ENCODE measurements at regions not wholly inside any gene's neighbourhood (a gene's known extent, or its start where the extent isn't known, plus 50 kb on each side); places are given as distances from the start of the nearest gene placed in this dataset.

DNA sequence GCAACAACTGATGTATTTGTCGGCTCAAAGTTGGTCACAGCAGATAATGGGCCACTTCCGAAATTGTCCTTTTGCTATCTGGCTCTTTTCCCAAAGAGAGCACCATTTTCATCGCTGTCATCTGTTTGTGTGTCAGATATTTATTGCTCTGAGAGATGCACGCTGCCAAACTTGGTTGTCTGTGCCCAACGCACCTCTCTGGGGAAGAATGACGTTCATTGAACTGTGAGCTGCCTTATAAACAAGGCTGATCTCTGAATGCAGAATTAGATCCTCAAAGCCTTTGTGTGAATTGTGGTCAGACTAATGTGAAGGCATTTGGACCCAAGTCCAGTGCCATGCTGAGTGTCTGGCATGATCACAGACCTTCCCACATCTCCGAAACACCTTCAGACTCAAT, 174.7 kb upstream of the LYZL1 start:
- 0% methylated on average over 7 of the region's 7 CpGs for WGBS (ENCODE audit: insufficient coverage, low coverage, missing lambda C conversion rate)
- in situ Hi-C loops (cut with MboI): no loop called here
- TF ChIP-seq CLOCK (CRISPR knock-in tag; IDR thresholded peaks at IDR 0.05; ENCODE audit: borderline replicate concordance) (no peak), MGA (IDR thresholded peaks at IDR 0.05) (no peak), ILF3 (IDR thresholded peaks at IDR 0.05; ENCODE audit: borderline replicate concordance) (no peak), ZNF184 (CRISPR knock-in tag; IDR thresholded peaks at IDR 0.05) (no peak), USF2 (CRISPR knock-in tag; IDR thresholded peaks at IDR 0.05) (no peak), TARDBP (IDR thresholded peaks at IDR 0.05) (no peak)
- TF ChIP-seq, protein P1, sequence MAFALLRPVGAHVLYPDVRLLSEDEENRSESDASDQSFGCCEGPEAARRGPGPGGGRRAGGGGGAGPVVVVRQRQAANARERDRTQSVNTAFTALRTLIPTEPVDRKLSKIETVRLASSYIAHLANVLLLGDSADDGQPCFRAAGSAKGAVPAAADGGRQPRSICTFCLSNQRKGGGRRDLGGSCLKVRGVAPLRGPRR (CRISPR knock-in tag; IDR thresholded peaks at IDR 0.05): no peak

More for the DNA sequence above, 174.7 kb upstream of the LYZL1 start:
- DNase-seq (ENCODE audit: extremely low read depth in 1 of 4, low spot score in 3 of 4) (no peak), FAIRE-seq (no peak), ATAC-seq (no peak)
- POLR2A ChIA-PET: no interaction called here
- no peak overlapping the region for H2AFZ ChIP-seq (ENCODE audit: low read depth, low read length)
- no TSS peak for BruUV-seq (replicated peaks)
- no peaks in the 10 kb centered on the region for H3K9me3 ChIP-seq (replicated peaks; ENCODE audit: control insufficient read depth, insufficient read depth, low read depth, low read length)
- H3K79me2 ChIP-seq (ENCODE audit: control insufficient read depth, insufficient read depth, low read length): no peaks in the 10 kb centered on the region
- H3K36me3 ChIP-seq (ENCODE audit: control insufficient read depth, insufficient read depth, low read length): no peaks in the 10 kb centered on the region
- CTCF ChIA-PET (ENCODE audit: low intra/inter-chr PET ratio): no interaction called here
- H3K27me3 ChIP-seq (ENCODE audit: control insufficient read depth in 2 of 2, insufficient read depth in 2 of 2, low read length in 2 of 2): peaks cover 7 to 22% of the 10 kb centered on the region in 2 experiments; a peak in 3 of 5 replicates
- H3K4me1 ChIP-seq (replicated peaks in 1 of 2; ENCODE audit: control insufficient read depth in 2 of 2, insufficient read depth in 2 of 2, low read length in 2 of 2): no peaks in the 10 kb centered on the region; a peak in 1 of 5 replicates
- intact Hi-C loops (cut with micrococcal nuclease): no loop called here
- H3K4me3 ChIP-seq: no peak overlapping the region
- H3K27ac ChIP-seq (ENCODE audit: extremely low read depth, low read depth, low read length): no peak overlapping the region
- no peaks in the 10 kb centered on the region for H4K20me1 ChIP-seq (replicated peaks; ENCODE audit: control insufficient read depth, insufficient read depth, low read length)
- no peak overlapping the region for H3K4me2 ChIP-seq (ENCODE audit: insufficient read depth, low read length)
- H3K9ac ChIP-seq (ENCODE audit: insufficient read depth in 1 of 2, low read depth in 2 of 2, low read length in 2 of 2): no peak overlapping the region
- no peaks in the 10 kb centered on the region for H3K9me1 ChIP-seq (ENCODE audit: control insufficient read depth, insufficient read depth, low read length)
